SU-DHL-6 (cell line): ENCODE measurements at regions not wholly inside any gene's neighbourhood (a gene's known extent, or its start where the extent isn't known, plus 50 kb on each side); places are given as distances from the start of the nearest gene placed in this dataset.

ENCODE experiments used
- H2AFZ ChIP-seq: fragments of 200-600 bp; sonication (generic); 2 replicates; pipeline ENCODE4 v1.6.1; 2014; ENCODE audit warnings: low read depth, mild to moderate bottlenecking, moderate library complexity, mixed read lengths, antibody characterized with exemption, low read length; ENCODE audit not compliant: severe bottlenecking
- H3F3A ChIP-seq: fragments of 200-600 bp; shearing (Covaris generic); 2 replicates; pipeline ENCODE4 v1.6.0; 2016; ENCODE audit warnings: antibody characterized with exemption, mild to moderate bottlenecking; ENCODE audit not compliant: insufficient read depth
- H3K27ac ChIP-seq: fragments of 200-600 bp; sonication (generic); 2 replicates; pipeline ENCODE4 v1.5.1; 2016; ENCODE audit warnings: low read depth, mild to moderate bottlenecking, low read length, moderate library complexity, mixed read lengths
- H3K27me3 ChIP-seq: fragments of 200-600 bp; sonication (generic), shearing (Covaris generic); 2 replicates; pipeline ENCODE4 v1.6.0; 2014; ENCODE audit warnings: mild to moderate bottlenecking, low read length
- H3K36me3 ChIP-seq: fragments of 200-600 bp; sonication (generic); 2 replicates; pipeline ENCODE4 v1.6.1; 2014; ENCODE audit warnings: mild to moderate bottlenecking, low read length, mixed read lengths
- H3K4me2 ChIP-seq: fragments of 300-600, 200-600 bp; shearing (Covaris generic), sonication (generic); 2 replicates; pipeline ENCODE4 v1.6.0; 2014; ENCODE audit warnings: low read length, low read depth, mild to moderate bottlenecking; ENCODE audit not compliant: poor library complexity, severe bottlenecking
- H3K4me3 ChIP-seq: fragments of 200-600 bp; sonication (generic); 2 replicates; pipeline ENCODE4 v1.5.1; 2014; ENCODE audit warnings: antibody characterized with exemption, low read length, mild to moderate bottlenecking, mixed read lengths; ENCODE audit not compliant: insufficient read depth, poor library complexity, severe bottlenecking
- H3K79me2 ChIP-seq: fragments of 200-600 bp; sonication (generic); 2 replicates; pipeline ENCODE4 v1.6.1; 2014; ENCODE audit warnings: mild to moderate bottlenecking, low read length, moderate library complexity; ENCODE audit not compliant: insufficient read depth
- H3K9ac ChIP-seq: fragments of 200-600 bp; sonication (generic); 2 replicates; pipeline ENCODE4 v1.7.0; 2014; ENCODE audit warnings: mild to moderate bottlenecking, low read length
- H3K9me2 ChIP-seq: fragments of 200-600 bp; sonication (generic); replicated peaks from 2 replicates; pipeline ENCODE4 v1.6.1; 2014; ENCODE audit warnings: low read length; ENCODE audit not compliant: insufficient read depth
- H3K9me3 ChIP-seq: fragments of 200-600 bp; sonication (generic); 2 replicates; pipeline ENCODE4 v1.6.1; 2014; ENCODE audit warnings: low read length, mixed read lengths; ENCODE audit not compliant: insufficient read depth
- H4K20me1 ChIP-seq: fragments of 200-600 bp; sonication (generic); 2 replicates; pipeline ENCODE4 v1.6.1; 2014; ENCODE audit warnings: low read depth, mild to moderate bottlenecking, antibody characterized with exemption, low read length, moderate library complexity, mixed read lengths
- CTCF ChIP-seq: fragments of 200-600 bp; sonication (generic); IDR thresholded peaks from one replicate; pipeline ENCODE4 v1.5.1; 2017; ENCODE audit warnings: antibody characterized with exemption, mild to moderate bottlenecking, low read length, moderate library complexity; ENCODE audit not compliant: insufficient read depth, poor library complexity, severe bottlenecking
- EZH2phosphoT487 ChIP-seq: fragments of 200-600 bp; sonication (generic), shearing (Covaris generic); conservative IDR thresholded peaks from 2 replicates; pipeline ENCODE4 v1.6.1; 2018; ENCODE audit warnings: mild to moderate bottlenecking, antibody characterized with exemption, low read length, moderate library complexity, mixed read lengths

GRCh38 chr3:81439108-81439507, 322.3 kb downstream of the GBE1 start:
- no peaks in the 10 kb centered on the region for H3K79me2 ChIP-seq

GRCh38 chr3:81437683-81438082, 323.8 kb downstream of the GBE1 start:
- Histone ChIP-seq H3K4me3 (no peak overlapping the region), H2AFZ (no peak overlapping the region), H3K9me2 (no peaks in the 10 kb centered on the region), H3K4me2 (no peak overlapping the region), H3K9ac (no peak overlapping the region), H4K20me1 (no peaks in the 10 kb centered on the region), H3K9me3 (no peaks in the 10 kb centered on the region), H3K27ac (no peak overlapping the region), H3K36me3 (no peaks in the 10 kb centered on the region), H3K27me3 (no peaks in the 10 kb centered on the region), H3K79me2 (no peaks in the 10 kb centered on the region), H3F3A (no peaks in the 10 kb centered on the region)
- TF ChIP-seq EZH2phosphoT487 (no peak), CTCF (no peak)

More at GRCh38 chr3:81439108-81439507, 322.3 kb downstream of the GBE1 start:
- Histone ChIP-seq H3K27me3 (no peaks in the 10 kb centered on the region), H4K20me1 (no peaks in the 10 kb centered on the region), H3K36me3 (no peaks in the 10 kb centered on the region), H3K4me3 (no peak overlapping the region), H2AFZ (no peak overlapping the region), H3K27ac (no peak overlapping the region), H3K9me3 (no peaks in the 10 kb centered on the region), H3K9ac (no peak overlapping the region), H3K4me2 (no peak overlapping the region), H3K9me2 (no peaks in the 10 kb centered on the region), H3F3A (no peaks in the 10 kb centered on the region)
- TF ChIP-seq EZH2phosphoT487: no peak
- no peak for TF ChIP-seq CTCF

GRCh38 chr3:81436182-81436581, 325.3 kb downstream of the GBE1 start:
- Histone ChIP-seq H3K9ac (no peak overlapping the region), H3K27ac (no peak overlapping the region), H3F3A (no peaks in the 10 kb centered on the region), H3K79me2 (no peaks in the 10 kb centered on the region), H3K4me2 (no peak overlapping the region), H3K36me3 (no peaks in the 10 kb centered on the region), H3K9me3 (no peaks in the 10 kb centered on the region), H4K20me1 (no peaks in the 10 kb centered on the region), H2AFZ (no peak overlapping the region), H3K9me2 (no peaks in the 10 kb centered on the region), H3K4me3 (no peak overlapping the region), H3K27me3 (no peaks in the 10 kb centered on the region)
- TF ChIP-seq CTCF (no peak), EZH2phosphoT487 (no peak)

GRCh38 chr3:81435050-81435449, 326.4 kb downstream of the GBE1 start:
- Histone ChIP-seq H3K9ac (no peak overlapping the region), H4K20me1 (no peaks in the 10 kb centered on the region)

More at GRCh38 chr3:81435050-81435449, 326.4 kb downstream of the GBE1 start:
- H3K36me3 ChIP-seq: no peaks in the 10 kb centered on the region
- H3K4me3 ChIP-seq: no peak overlapping the region
- no peaks in the 10 kb centered on the region for H3K9me3 ChIP-seq
- H2AFZ ChIP-seq: no peak overlapping the region
- no peaks in the 10 kb centered on the region for H3F3A ChIP-seq
- no peaks in the 10 kb centered on the region for H3K79me2 ChIP-seq
- H3K4me2 ChIP-seq: no peak overlapping the region
- no peak for TF ChIP-seq EZH2phosphoT487
- TF ChIP-seq CTCF: no peak
- H3K27me3 ChIP-seq: no peaks in the 10 kb centered on the region
- no peaks in the 10 kb centered on the region for H3K9me2 ChIP-seq
- H3K27ac ChIP-seq: no peak overlapping the region
